Caco-2 (cell line): ENCODE measurements at regions not wholly inside any gene's neighbourhood (a gene's known extent, or its start where the extent isn't known, plus 50 kb on each side); places are given as distances from the start of the nearest gene placed in this dataset.

Experiments used
- BruUV-seq: library from RNA; stranded (reverse); fragments of 400-500 nt; replicated peaks from 2 replicates; lab custom pipeline; 2021; lab: Mats Ljungman, UMichigan
- CTCF ChIA-PET: fragments of 300-600 bp; sonication (Branson Sonifier 250); formaldehyde crosslinking; loops from one replicate; lab custom pipeline; 2022; ENCODE audit warnings: antibody characterized with exemption; lab: Charles Lee
- POLR2A ChIA-PET: fragments of 300-600 bp; sonication (Branson Sonifier 250); formaldehyde crosslinking; loops from one replicate; lab custom pipeline; 2022; ENCODE audit warnings: antibody characterized with exemption; lab: Charles Lee
- DNase-seq, 2 experiments: peaks; one replicate each; pipeline versions ENCODE4 v3.0.0 to v3.0.0-alpha.2; 2020 to 2022
- H3K27me3 ChIP-seq: replicated peaks from 2 replicates; pipeline ENCODE4 v1.6.0; 2011; ENCODE audit warnings: low read length; ENCODE audit not compliant: control insufficient read depth, insufficient read depth
- H3K36me3 ChIP-seq: 2 replicates; pipeline ENCODE4 v1.5.1; 2011; ENCODE audit warnings: low read length; ENCODE audit not compliant: control insufficient read depth, insufficient read depth
- H3K4me1 ChIP-seq: fragments of 250-450 bp; sonication (Bioruptor Pico); 2 replicates; pipeline ENCODE4 v1.5.1; 2020; ENCODE audit warnings: mild to moderate bottlenecking
- H3K4me3 ChIP-seq: 2 replicates; pipeline ENCODE4 v1.5.1; 2011; ENCODE audit warnings: low read depth, mild to moderate bottlenecking, control low read depth, low read length
- H3K9me3 ChIP-seq: fragments of 250-450 bp; sonication (Bioruptor Pico); 2 replicates; pipeline ENCODE4 v1.5.1; 2020; ENCODE audit warnings: mild to moderate bottlenecking, moderate library complexity
- H3K27ac Mint-ChIP-seq: one replicate; pipeline ENCODE4 v1.8.0; 2022; ENCODE audit warnings: mixed read lengths; ENCODE audit not compliant: unreplicated experiment
- H3K27me3 Mint-ChIP-seq: one replicate; pipeline ENCODE4 v1.8.0; 2022; ENCODE audit warnings: mixed read lengths; ENCODE audit not compliant: insufficient read depth, unreplicated experiment
- H3K36me3 Mint-ChIP-seq: one replicate; pipeline ENCODE4 v1.8.0; 2022; ENCODE audit warnings: mild to moderate bottlenecking, mixed read lengths; ENCODE audit not compliant: insufficient read depth, unreplicated experiment
- H3K4me1 Mint-ChIP-seq: one replicate; pipeline ENCODE4 v1.8.0; 2022; ENCODE audit warnings: low read depth, mixed read lengths; ENCODE audit not compliant: unreplicated experiment
- H3K4me3 Mint-ChIP-seq: one replicate; pipeline ENCODE4 v1.8.0; 2022; ENCODE audit warnings: mild to moderate bottlenecking, moderate library complexity, mixed read lengths; ENCODE audit not compliant: unreplicated experiment
- H3K9me3 Mint-ChIP-seq: one replicate; pipeline ENCODE4 v1.8.0; 2022; ENCODE audit warnings: mixed read lengths; ENCODE audit not compliant: unreplicated experiment
- CTCF ChIP-seq, 2 experiments: fragments of 200-600 bp in 1 of 2; IDR thresholded peaks; 1 replicate in 1 of 2; 2 replicates in 1 of 2; pipeline versions ENCODE4 v1.5.1 to v1.8.0; 2011 to 2022; ENCODE audit warnings: antibody characterized with exemption in 1 of 2, control low read depth in 1 of 2, inconsistent platforms in 1 of 2, low read depth in 1 of 2, low read length in 1 of 2, mild to moderate bottlenecking in 1 of 2, moderate library complexity in 1 of 2; ENCODE audit not compliant: insufficient read depth in 1 of 2, severe bottlenecking in 1 of 2, unreplicated experiment in 1 of 2
- intact Hi-C: fragments of 100-400 bp; cut with micrococcal nuclease; formaldehyde crosslinking; loops from one replicate; pipeline ENCODE4 v1.10.0; 2022; ENCODE audit not compliant: unreplicated experiment

GRCh38 chr13:90696254-90696653, 651.2 kb upstream of the MIR17HG start:
- BruUV-seq: no TSS peak
- TF ChIP-seq CTCF (IDR thresholded peaks at IDR 0.05; ENCODE audit: insufficient read depth in 1 of 2, low read depth in 1 of 2, low read length in 1 of 2, severe bottlenecking in 1 of 2, unreplicated experiment in 1 of 2): no peak
- ChIA-PET POLR2A (no interaction called here), CTCF (no interaction called here)
- intact Hi-C loops: no loop called here
- Mint-ChIP-seq H3K36me3 (no peaks in the 10 kb centered on the region), H3K4me3 (no peak overlapping the region), H3K4me1 (peaks cover 10% of the 10 kb centered on the region), H3K27me3 (no peaks in the 10 kb centered on the region), H3K27ac (no peak overlapping the region), H3K9me3 (no peaks in the 10 kb centered on the region)
- H3K4me1 ChIP-seq: peaks cover 3% of the 10 kb centered on the region; the same call in 1 of the 2 replicates
- DNase-seq: no peak
- H3K36me3 ChIP-seq: no peaks in the 10 kb centered on the region
- H3K9me3 ChIP-seq: no peaks in the 10 kb centered on the region; the same call in 1 of the 2 replicates
- H3K27me3 ChIP-seq: no peaks in the 10 kb centered on the region
- no peak overlapping the region for H3K4me3 ChIP-seq

GRCh38 chr13:90696656-90697055, 650.8 kb upstream of the MIR17HG start:
- TF ChIP-seq CTCF (IDR thresholded peaks at IDR 0.05; ENCODE audit: insufficient read depth in 1 of 2, low read depth in 1 of 2, low read length in 1 of 2, severe bottlenecking in 1 of 2, unreplicated experiment in 1 of 2): no peak
- no peaks in the 10 kb centered on the region; the same call in 1 of the 2 replicates for H3K9me3 ChIP-seq
- H3K27me3 ChIP-seq: no peaks in the 10 kb centered on the region
- DNase-seq: no peak
- no peaks in the 10 kb centered on the region for H3K9me3 Mint-ChIP-seq
- no peak overlapping the region for H3K4me3 Mint-ChIP-seq
- H3K36me3 ChIP-seq: no peaks in the 10 kb centered on the region
- peaks cover 10% of the 10 kb centered on the region for H3K4me1 Mint-ChIP-seq
- ChIA-PET POLR2A (no interaction called here), CTCF (no interaction called here)
- no peak overlapping the region for H3K27ac Mint-ChIP-seq
- H3K27me3 Mint-ChIP-seq: no peaks in the 10 kb centered on the region
- intact Hi-C loops: no loop called here
- no TSS peak for BruUV-seq
- H3K36me3 Mint-ChIP-seq: no peaks in the 10 kb centered on the region
- peaks cover 3% of the 10 kb centered on the region; the same call in 1 of the 2 replicates for H3K4me1 ChIP-seq
- no peak overlapping the region for H3K4me3 ChIP-seq

GRCh38 chr13:90700340-90700739, 647.1 kb upstream of the MIR17HG start:
- ChIA-PET CTCF (no interaction called here), POLR2A (no interaction called here)
- Mint-ChIP-seq H3K4me1 (peaks cover 10% of the 10 kb centered on the region), H3K27ac (no peak overlapping the region), H3K36me3 (no peaks in the 10 kb centered on the region), H3K27me3 (no peaks in the 10 kb centered on the region), H3K4me3 (no peak overlapping the region), H3K9me3 (no peaks in the 10 kb centered on the region)
- no peak overlapping the region for H3K4me3 ChIP-seq
- peaks cover 3% of the 10 kb centered on the region; the same call in 1 of the 2 replicates for H3K4me1 ChIP-seq
- no peaks in the 10 kb centered on the region for H3K36me3 ChIP-seq
- no peak for DNase-seq
- H3K27me3 ChIP-seq: no peaks in the 10 kb centered on the region
- TF ChIP-seq CTCF (IDR thresholded peaks at IDR 0.05; ENCODE audit: insufficient read depth in 1 of 2, low read depth in 1 of 2, low read length in 1 of 2, severe bottlenecking in 1 of 2, unreplicated experiment in 1 of 2): no peak
- intact Hi-C loops: no loop called here
- no peaks in the 10 kb centered on the region for H3K9me3 ChIP-seq
- no TSS peak for BruUV-seq
